ENCODE measurements at regions not wholly inside any gene's neighbourhood (a gene's known extent, or its start where the extent isn't known, plus 50 kb on each side); places are given as distances from the start of the nearest gene placed in this dataset.

GRCh38 chr5:116652196-116652729 is 77.6 kb upstream of the SEMA6A start:
- no peak overlapping the region for H3K9ac ChIP-seq (replicated peaks; ENCODE audit: extremely low read depth, insufficient read depth, low read length)
- CTCF ChIA-PET, result no interaction called here

GRCh38 chr5:116651653-116652052 is 77.0 kb upstream of the SEMA6A start:
- FAIRE-seq, result no peak
- DNase-seq (ENCODE audit: low read depth, low spot score), result no peak
- intact Hi-C loops (cut with micrococcal nuclease) (no loop called here), dilution Hi-C loops (cut with MboI; ENCODE audit: extremely low pct_ligation_motif_present, low sequenced_read_pairs) (no loop called here)
- Histone ChIP-seq H4K20me1 (replicated peaks; ENCODE audit: control insufficient read depth, extremely low read depth, insufficient read depth, low read length) (no peaks in the 10 kb centered on the region), H3K79me2 (ENCODE audit: control insufficient read depth, insufficient read depth, low read length) (no peaks in the 10 kb centered on the region), H3K9me1 (replicated peaks; ENCODE audit: control insufficient read depth, extremely low read depth, insufficient read depth, low read length) (no peaks in the 10 kb centered on the region), H3K9ac (replicated peaks; ENCODE audit: extremely low read depth, insufficient read depth, low read length) (no peak overlapping the region), H3K4me1 (ENCODE audit: control insufficient read depth, extremely low read depth, insufficient read depth, low read length) (no peaks in the 10 kb centered on the region), H3K27ac (ENCODE audit: insufficient read depth, low read depth, low read length) (no peak overlapping the region), H3K36me3 (ENCODE audit: control insufficient read depth in 2 of 2, extremely low read depth in 1 of 2, insufficient read depth in 2 of 2, low read length in 2 of 2) (no peaks in the 10 kb centered on the region), H3K9me3 (replicated peaks; ENCODE audit: control insufficient read depth, insufficient read depth, low read length) (no peaks in the 10 kb centered on the region), H3K4me3 (replicated peaks in 1 of 3; ENCODE audit: insufficient read depth in 1 of 3, low read depth in 1 of 3, low read length in 3 of 3) (no peak overlapping the region), H3K27me3 (ENCODE audit: control insufficient read depth in 2 of 2, insufficient read depth in 2 of 2, low read length in 2 of 2) (no peaks in the 10 kb centered on the region), H3K4me2 (ENCODE audit: insufficient read depth, low read length) (no peak overlapping the region), H2AFZ (ENCODE audit: low read depth, low read length) (no peak overlapping the region)
- TF ChIP-seq MYC (IDR thresholded peaks at IDR 0.05; ENCODE audit: low read depth, low read length), result no peak
- TF ChIP-seq JUN (IDR thresholded peaks at IDR 0.05; ENCODE audit: borderline replicate concordance, insufficient read depth, insufficient read length, low read depth), result no peak
- TF ChIP-seq FOS (IDR thresholded peaks at IDR 0.05; ENCODE audit: borderline replicate concordance, insufficient read depth, low read length), result no peak
- no peak for TF ChIP-seq POLR2AphosphoS5 (IDR thresholded peaks at IDR 0.05; ENCODE audit: insufficient read depth, low read depth, low read length)
- POLR2A ChIA-PET, result no interaction called here
- CTCF ChIA-PET, result no interaction called here
- no TSS peak for BruUV-seq (replicated peaks)

More at GRCh38 chr5:116652196-116652729, 77.6 kb upstream of the SEMA6A start:
- Histone ChIP-seq H3K9me1 (replicated peaks; ENCODE audit: control insufficient read depth, extremely low read depth, insufficient read depth, low read length) (no peaks in the 10 kb centered on the region), H3K36me3 (ENCODE audit: control insufficient read depth in 2 of 2, extremely low read depth in 1 of 2, insufficient read depth in 2 of 2, low read length in 2 of 2) (no peaks in the 10 kb centered on the region), H4K20me1 (replicated peaks; ENCODE audit: control insufficient read depth, extremely low read depth, insufficient read depth, low read length) (no peaks in the 10 kb centered on the region), H3K4me2 (ENCODE audit: insufficient read depth, low read length) (no peak overlapping the region), H3K27ac (ENCODE audit: insufficient read depth, low read depth, low read length) (no peak overlapping the region), H3K4me1 (ENCODE audit: control insufficient read depth, extremely low read depth, insufficient read depth, low read length) (no peaks in the 10 kb centered on the region), H3K27me3 (ENCODE audit: control insufficient read depth in 2 of 2, insufficient read depth in 2 of 2, low read length in 2 of 2) (no peaks in the 10 kb centered on the region), H3K4me3 (replicated peaks in 1 of 3; ENCODE audit: insufficient read depth in 1 of 3, low read depth in 1 of 3, low read length in 3 of 3) (no peak overlapping the region), H3K9me3 (replicated peaks; ENCODE audit: control insufficient read depth, insufficient read depth, low read length) (no peaks in the 10 kb centered on the region), H3K79me2 (ENCODE audit: control insufficient read depth, insufficient read depth, low read length) (no peaks in the 10 kb centered on the region), H2AFZ (ENCODE audit: low read depth, low read length) (no peak overlapping the region)
- POLR2A ChIA-PET, result no interaction called here
- BruUV-seq (replicated peaks), result no TSS peak
- no peak for TF ChIP-seq EZH2 (IDR thresholded peaks at IDR 0.05; ENCODE audit: borderline replicate concordance, low read depth, low read length, severe bottlenecking)
- no peak for TF ChIP-seq FOS (IDR thresholded peaks at IDR 0.05; ENCODE audit: borderline replicate concordance, insufficient read depth, low read length)
- dilution Hi-C loops (cut with MboI; ENCODE audit: extremely low pct_ligation_motif_present, low sequenced_read_pairs), result no loop called here
- no peak for FAIRE-seq
- intact Hi-C loops (cut with micrococcal nuclease), result no loop called here
- no peak for DNase-seq (ENCODE audit: low read depth, low spot score)
